BLaER1 (cell line): ENCODE measurements at regions not wholly inside any gene's neighbourhood (a gene's known extent, or its start where the extent isn't known, plus 50 kb on each side); places are given as distances from the start of the nearest gene placed in this dataset.

Experiments used
- H3K27ac ChIP-seq: shearing (Covaris generic); formaldehyde crosslinking; 2 replicates; pipeline ENCODE4 v1.8.1; 2022
- H3K27me3 ChIP-seq: shearing (Covaris generic); formaldehyde crosslinking; 2 replicates; pipeline ENCODE4 v1.8.1; 2022
- H3K36me3 ChIP-seq: shearing (Covaris generic); formaldehyde crosslinking; 2 replicates; pipeline ENCODE4 v1.8.1; 2022
- H3K4me1 ChIP-seq: shearing (Covaris generic); formaldehyde crosslinking; 2 replicates; pipeline ENCODE4 v1.8.1; 2022
- H3K4me2 ChIP-seq: shearing (Covaris generic); formaldehyde crosslinking; 2 replicates; pipeline ENCODE4 v1.8.1; 2022
- H3K4me3 ChIP-seq: shearing (Covaris generic); formaldehyde crosslinking; 2 replicates; pipeline ENCODE4 v1.8.1; 2022
- H3K9ac ChIP-seq: shearing (Covaris generic); formaldehyde crosslinking; 2 replicates; pipeline ENCODE4 v1.8.1; 2022
- H3K9me3 ChIP-seq: shearing (Covaris generic); formaldehyde crosslinking; 2 replicates; pipeline ENCODE4 v1.8.1; 2022
- H4K20me1 ChIP-seq: shearing (Covaris generic); formaldehyde crosslinking; 2 replicates; pipeline ENCODE4 v1.8.1; 2022
- Cebpa-rat ChIP-seq: shearing (Covaris generic); IDR thresholded peaks from 2 replicates; pipeline ENCODE4 v1.8.1; 2022

- peaks cover 10% of the 10 kb centered on the region for H3K4me1 ChIP-seq
- H3K27me3 ChIP-seq: no peaks in the 10 kb centered on the region
- H3K4me2 ChIP-seq: no peak overlapping the region
- no peaks in the 10 kb centered on the region for H3K9me3 ChIP-seq
- no peak overlapping the region for H3K4me3 ChIP-seq
- no peak overlapping the region for H3K9ac ChIP-seq
- H3K27ac ChIP-seq: no peak overlapping the region
- no peak for TF ChIP-seq Cebpa-rat
- H3K36me3 ChIP-seq: no peaks in the 10 kb centered on the region
- H4K20me1 ChIP-seq: no peaks in the 10 kb centered on the region
Measured at GRCh38 chr12:91685917-91686316, 459.7 kb downstream of the BTG1 start.

- Histone ChIP-seq H3K4me1 (no peaks in the 10 kb centered on the region; the same call in 1 of the 2 replicates), H3K36me3 (no peaks in the 10 kb centered on the region), H3K9me3 (no peaks in the 10 kb centered on the region), H3K4me2 (no peak overlapping the region), H3K27ac (no peak overlapping the region), H3K27me3 (no peaks in the 10 kb centered on the region), H3K4me3 (no peak overlapping the region), H3K9ac (no peak overlapping the region), H4K20me1 (no peaks in the 10 kb centered on the region)
- TF ChIP-seq Cebpa-rat: no peak
Measured at GRCh38 chr12:91681751-91682150, 463.9 kb downstream of the BTG1 start.

GRCh38 chr12:91680864-91681263 lies 464.8 kb downstream of the BTG1 start:
- H3K4me1 ChIP-seq: no peaks in the 10 kb centered on the region
- H3K4me2 ChIP-seq: no peak overlapping the region
- H4K20me1 ChIP-seq: no peaks in the 10 kb centered on the region
- no peak overlapping the region for H3K4me3 ChIP-seq
- no peaks in the 10 kb centered on the region for H3K9me3 ChIP-seq
- TF ChIP-seq Cebpa-rat: no peak
- H3K9ac ChIP-seq: no peak overlapping the region
- no peaks in the 10 kb centered on the region for H3K27me3 ChIP-seq
- H3K36me3 ChIP-seq: no peaks in the 10 kb centered on the region
- H3K27ac ChIP-seq: no peak overlapping the region

DNA sequence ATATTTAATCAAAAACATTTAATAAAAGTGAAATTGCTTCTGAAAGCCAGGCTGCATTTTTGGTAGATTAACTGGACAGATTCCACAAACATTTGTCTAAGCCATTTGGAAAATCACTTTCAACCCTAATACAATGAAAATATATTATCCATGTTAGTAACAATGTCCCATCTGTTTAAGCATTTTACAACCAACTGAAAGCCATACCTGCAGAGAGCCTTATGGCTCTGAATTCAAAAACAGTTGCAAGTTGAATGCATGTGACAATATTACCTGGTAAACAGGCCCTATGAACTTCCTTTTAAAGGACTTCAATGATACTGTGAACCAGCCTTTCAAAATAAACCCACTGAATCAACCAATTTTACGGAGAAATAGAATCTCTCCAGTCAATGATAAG lies 468.1 kb downstream of the BTG1 start:
- no peaks in the 10 kb centered on the region for H3K4me1 ChIP-seq
- no peak overlapping the region for H3K9ac ChIP-seq
- H3K4me2 ChIP-seq: no peak overlapping the region
- no peak overlapping the region for H3K27ac ChIP-seq
- no peak overlapping the region for H3K4me3 ChIP-seq
- no peaks in the 10 kb centered on the region for H4K20me1 ChIP-seq
- no peaks in the 10 kb centered on the region for H3K9me3 ChIP-seq
- no peak for TF ChIP-seq Cebpa-rat
- H3K36me3 ChIP-seq: no peaks in the 10 kb centered on the region
- no peaks in the 10 kb centered on the region for H3K27me3 ChIP-seq

DNA sequence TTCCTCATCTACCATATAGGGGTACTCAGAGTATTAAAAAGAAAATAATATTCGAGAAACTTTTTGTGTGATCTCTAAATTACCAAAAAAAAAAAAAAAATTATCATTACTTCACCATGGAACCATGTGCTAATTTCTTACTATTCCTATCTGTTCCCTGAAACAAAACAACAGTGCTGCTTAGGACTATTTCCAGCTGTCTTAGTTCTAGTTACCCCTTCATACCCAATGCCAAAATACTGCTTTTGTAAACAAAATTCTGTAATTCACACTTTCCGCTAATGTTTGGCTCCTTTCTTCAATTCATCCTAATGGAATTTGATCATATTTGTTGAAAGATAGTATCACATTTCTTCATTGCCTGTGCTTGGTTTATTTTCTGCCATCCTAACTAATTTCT lies 470.2 kb downstream of the BTG1 start:
- Histone ChIP-seq H3K27me3 (no peaks in the 10 kb centered on the region), H3K27ac (no peak overlapping the region), H3K9ac (no peak overlapping the region), H3K36me3 (no peaks in the 10 kb centered on the region), H3K4me3 (no peak overlapping the region), H3K9me3 (no peaks in the 10 kb centered on the region), H3K4me2 (no peak overlapping the region), H4K20me1 (no peaks in the 10 kb centered on the region), H3K4me1 (no peaks in the 10 kb centered on the region)
- TF ChIP-seq Cebpa-rat: no peak

GRCh38 chr12:91672130-91672529 lies 473.5 kb downstream of the BTG1 start:
- H3K4me2 ChIP-seq: no peak overlapping the region
- no peak for TF ChIP-seq Cebpa-rat
- no peak overlapping the region for H3K27ac ChIP-seq
- no peak overlapping the region for H3K4me3 ChIP-seq
- H3K9ac ChIP-seq: no peak overlapping the region
- no peaks in the 10 kb centered on the region for H3K4me1 ChIP-seq
- H3K36me3 ChIP-seq: no peaks in the 10 kb centered on the region
- H3K27me3 ChIP-seq: no peaks in the 10 kb centered on the region
- no peaks in the 10 kb centered on the region for H3K9me3 ChIP-seq
- no peaks in the 10 kb centered on the region for H4K20me1 ChIP-seq

DNA sequence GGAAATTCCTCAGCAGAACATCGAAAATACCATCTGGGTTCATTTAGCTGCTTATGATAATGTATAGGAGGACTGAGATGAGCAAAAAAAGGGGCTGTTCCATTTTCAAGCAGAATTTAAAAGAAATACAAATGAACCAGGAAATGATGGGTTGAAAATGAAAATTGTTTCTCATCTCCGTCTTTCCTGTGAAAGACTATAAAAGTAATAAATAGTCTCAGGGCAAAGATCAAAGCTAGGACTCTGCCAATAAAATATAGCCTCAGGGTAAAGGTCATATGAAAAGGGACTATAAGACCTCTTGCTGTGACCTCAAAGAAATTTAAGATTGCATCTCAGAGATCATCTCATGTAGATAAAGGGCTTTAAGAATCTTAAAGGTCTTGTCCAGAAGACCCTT lies 478.0 kb downstream of the BTG1 start:
- Histone ChIP-seq H3K4me2 (no peak overlapping the region), H3K9me3 (no peaks in the 10 kb centered on the region), H3K9ac (no peak overlapping the region), H3K36me3 (no peaks in the 10 kb centered on the region), H3K4me1 (no peaks in the 10 kb centered on the region), H3K27me3 (no peaks in the 10 kb centered on the region), H3K27ac (no peak overlapping the region), H3K4me3 (no peak overlapping the region), H4K20me1 (no peaks in the 10 kb centered on the region)
- no peak for TF ChIP-seq Cebpa-rat

DNA sequence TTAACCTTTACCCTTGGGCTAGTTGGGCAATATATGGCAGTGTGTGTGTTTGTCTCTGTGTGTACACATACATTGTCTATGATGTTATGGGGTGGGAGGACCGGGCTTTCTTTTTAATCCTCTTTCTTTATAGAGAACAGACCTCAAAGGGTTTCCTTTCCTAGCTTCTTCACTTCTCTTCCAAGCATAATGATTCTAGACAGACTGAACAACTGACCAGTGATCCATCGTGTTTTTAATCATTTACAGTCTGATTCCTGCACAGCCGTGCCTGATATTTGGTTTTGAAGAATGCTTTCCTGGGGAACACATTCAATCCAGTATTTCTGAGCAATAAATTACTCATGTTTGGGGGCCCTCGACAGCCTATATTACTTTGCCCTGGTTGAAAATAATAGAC lies 481.1 kb upstream of the DCN start:
- H3K4me1 ChIP-seq: no peaks in the 10 kb centered on the region
- H3K9me3 ChIP-seq: no peaks in the 10 kb centered on the region
- no peak for TF ChIP-seq Cebpa-rat
- H3K27ac ChIP-seq: no peak overlapping the region
- H3K27me3 ChIP-seq: no peaks in the 10 kb centered on the region
- no peak overlapping the region for H3K4me2 ChIP-seq
- no peak overlapping the region for H3K4me3 ChIP-seq
- H4K20me1 ChIP-seq: no peaks in the 10 kb centered on the region
- H3K36me3 ChIP-seq: no peaks in the 10 kb centered on the region
- no peak overlapping the region for H3K9ac ChIP-seq

- H3K4me3 ChIP-seq: no peak overlapping the region
- no peak overlapping the region for H3K27ac ChIP-seq
- no peaks in the 10 kb centered on the region for H3K4me1 ChIP-seq
- no peak for TF ChIP-seq Cebpa-rat
- no peaks in the 10 kb centered on the region for H3K9me3 ChIP-seq
- no peaks in the 10 kb centered on the region for H3K36me3 ChIP-seq
- H3K4me2 ChIP-seq: no peak overlapping the region
- H3K27me3 ChIP-seq: no peaks in the 10 kb centered on the region
- no peaks in the 10 kb centered on the region for H4K20me1 ChIP-seq
- H3K9ac ChIP-seq: no peak overlapping the region
Measured at GRCh38 chr12:91663310-91663709, 480.7 kb upstream of the DCN start.

DNA sequence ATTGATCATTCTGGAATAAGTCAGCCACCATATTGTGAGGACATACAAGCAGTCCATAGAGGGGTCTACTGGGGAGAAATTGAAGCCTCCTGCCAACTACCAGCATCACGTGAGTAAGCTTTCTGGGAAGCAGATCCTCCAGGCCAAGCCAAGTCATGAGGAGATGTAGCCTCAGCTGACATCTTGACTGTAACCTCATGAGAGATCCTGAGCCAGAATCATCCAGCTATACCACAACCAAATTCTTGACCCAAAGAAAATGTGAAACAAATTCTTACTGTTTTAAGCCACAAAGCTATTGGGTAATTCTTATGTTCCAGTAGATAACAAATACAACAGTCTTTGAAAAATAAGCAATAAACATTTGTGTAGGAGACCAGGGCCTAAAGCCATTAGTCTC lies 479.4 kb upstream of the DCN start:
- Histone ChIP-seq H3K27ac (no peak overlapping the region), H3K4me2 (no peak overlapping the region), H3K9me3 (no peaks in the 10 kb centered on the region), H3K27me3 (no peaks in the 10 kb centered on the region), H3K36me3 (no peaks in the 10 kb centered on the region), H3K4me1 (no peaks in the 10 kb centered on the region), H3K4me3 (no peak overlapping the region), H3K9ac (no peak overlapping the region), H4K20me1 (no peaks in the 10 kb centered on the region)
- TF ChIP-seq Cebpa-rat: no peak

GRCh38 chr12:91657032-91657431 lies 474.4 kb upstream of the DCN start:
- Histone ChIP-seq H3K36me3 (no peaks in the 10 kb centered on the region), H3K4me2 (no peak overlapping the region), H3K27ac (no peak overlapping the region), H3K4me3 (no peak overlapping the region), H3K9ac (no peak overlapping the region), H3K27me3 (no peaks in the 10 kb centered on the region), H3K4me1 (no peaks in the 10 kb centered on the region), H3K9me3 (no peaks in the 10 kb centered on the region), H4K20me1 (no peaks in the 10 kb centered on the region)
- TF ChIP-seq Cebpa-rat: no peak
